CD14-positive monocyte (primary cell): ENCODE measurements at regions not wholly inside any gene's neighbourhood (a gene's known extent, or its start where the extent isn't known, plus 50 kb on each side); places are given as distances from the start of the nearest gene placed in this dataset.

Source experiments
- DNase-seq, 3 donors: peaks; one replicate each; pipeline ENCODE4 v3.0.0-alpha.2; 2011 to 2022
- H2AFZ ChIP-seq: 2 replicates; pipeline ENCODE4 v1.6.0; 2012; ENCODE audit warnings: mild to moderate bottlenecking, low read depth, low read length, inconsistent platforms; ENCODE audit not compliant: insufficient read depth, poor library complexity, severe bottlenecking
- H3K27ac ChIP-seq, 2 donors: 1 replicate in 1 of 2; 2 replicates in 1 of 2; pipeline ENCODE4 v1.5.1; 2012 to 2013; ENCODE audit warnings: low read length in 2 of 2, control low read depth in 1 of 2, inconsistent platforms in 1 of 2, low read depth in 1 of 2, mild to moderate bottlenecking in 1 of 2
- H3K27me3 ChIP-seq, 2 donors: one replicate each; pipeline versions ENCODE4 v1.6.0 to v1.6.1; 2011 to 2013; ENCODE audit warnings: low read length in 2 of 2; ENCODE audit not compliant: control insufficient read depth in 2 of 2, insufficient read depth in 2 of 2
- H3K36me3 ChIP-seq, 2 donors: replicated peaks in 1 of 2; 1 replicate in 1 of 2; 2 replicates in 1 of 2; pipeline versions ENCODE4 v1.5.1 to v1.6.1; 2012 to 2013; ENCODE audit warnings: low read length in 2 of 2, control low read depth in 1 of 2, inconsistent platforms in 1 of 2, mild to moderate bottlenecking in 1 of 2; ENCODE audit not compliant: insufficient read depth in 2 of 2, control insufficient read depth in 1 of 2
- H3K4me1 ChIP-seq, 2 donors: 1 replicate in 1 of 2; 2 replicates in 1 of 2; pipeline versions ENCODE4 v1.5.1 to v1.6.1; 2012 to 2013; ENCODE audit warnings: low read length in 2 of 2, control low read depth in 1 of 2, inconsistent platforms in 1 of 2, mild to moderate bottlenecking in 1 of 2, moderate library complexity in 1 of 2; ENCODE audit not compliant: insufficient read depth in 2 of 2, control insufficient read depth in 1 of 2
- H3K4me2 ChIP-seq: replicated peaks from 2 replicates; pipeline ENCODE3; 2012; ENCODE audit warnings: low read length, moderate library complexity, mild to moderate bottlenecking; ENCODE audit not compliant: poor library complexity, severe bottlenecking; ENCODE audit errors: extremely low read depth
- H3K4me3 ChIP-seq, 3 experiments: fragments of 200-600 bp in 1 of 3; sonication (generic) in 1 of 3; replicated peaks in 1 of 3; 1 replicate in 2 of 3; 2 replicates in 1 of 3; pipeline ENCODE4 v1.5.1; 2011 to 2013; ENCODE audit warnings: low read length in 3 of 3, mild to moderate bottlenecking in 3 of 3, control low read depth in 2 of 3, low read depth in 2 of 3, inconsistent platforms in 1 of 3, moderate library complexity in 1 of 3
- H3K79me2 ChIP-seq: 2 replicates; pipeline ENCODE4 v1.6.0; 2012; ENCODE audit warnings: mild to moderate bottlenecking, control low read depth, inconsistent platforms, low read length, moderate library complexity; ENCODE audit not compliant: insufficient read depth
- H3K9ac ChIP-seq: 2 replicates; pipeline ENCODE4 v1.6.0; 2017; ENCODE audit warnings: low read length, mild to moderate bottlenecking; ENCODE audit not compliant: insufficient read depth, poor library complexity, severe bottlenecking
- H3K9me3 ChIP-seq, 2 donors: replicated peaks in 1 of 2; 1 replicate in 1 of 2; 2 replicates in 1 of 2; pipeline versions ENCODE4 v1.5.1 to v1.6.1; 2012 to 2013; ENCODE audit warnings: low read length in 2 of 2, control low read depth in 1 of 2; ENCODE audit not compliant: control insufficient read depth in 1 of 2, insufficient read depth in 1 of 2
- H4K20me1 ChIP-seq: 2 replicates; pipeline ENCODE4 v1.6.0; 2012; ENCODE audit warnings: mild to moderate bottlenecking, low read length, control low read depth, moderate library complexity; ENCODE audit not compliant: insufficient read depth
- H3K27ac Mint-ChIP-seq, 7 donors: one replicate each; pipeline ENCODE4 v1.8.0; 2020; ENCODE audit warnings: mild to moderate bottlenecking in 7 of 7, mixed read lengths in 7 of 7, moderate library complexity in 6 of 7, inconsistent platforms in 2 of 7
- H3K27me3 Mint-ChIP-seq, 3 donors: one replicate each; pipeline ENCODE4 v1.8.0; 2021 to 2022; ENCODE audit warnings: low read depth in 3 of 3, mild to moderate bottlenecking in 3 of 3, mixed read lengths in 3 of 3, moderate library complexity in 3 of 3, inconsistent platforms in 1 of 3
- H3K36me3 Mint-ChIP-seq, 2 donors: one replicate each; pipeline ENCODE4 v1.8.0; 2020; ENCODE audit warnings: mixed read lengths in 2 of 2, inconsistent platforms in 1 of 2, mild to moderate bottlenecking in 1 of 2
- H3K4me1 Mint-ChIP-seq: one replicate; pipeline ENCODE4 v1.8.0; 2020; ENCODE audit warnings: mild to moderate bottlenecking, mixed read lengths
- H3K4me3 Mint-ChIP-seq, 2 donors: one replicate each; pipeline ENCODE4 v1.8.0; 2020; ENCODE audit warnings: mild to moderate bottlenecking in 2 of 2, mixed read lengths in 2 of 2, moderate library complexity in 1 of 2
- H3K9me3 Mint-ChIP-seq, 7 donors: one replicate each; pipeline ENCODE4 v1.8.0; 2020 to 2022; ENCODE audit warnings: mixed read lengths in 7 of 7, mild to moderate bottlenecking in 6 of 7, moderate library complexity in 6 of 7, inconsistent platforms in 2 of 7
- WGBS: methylation state at CpG from one replicate; pipeline ENCODE4 v1.1.5; 2013; ENCODE audit warnings: missing lambda C conversion rate; ENCODE audit not compliant: insufficient coverage; 5-methylcytosine and 5-hydroxymethylcytosine counted together
- intact Hi-C, 2 donors: fragments of 100-400 bp; cut with micrococcal nuclease; formaldehyde crosslinking; loops; one replicate each; pipeline versions ENCODE4 v1.15.0 to v1.15.1; 2023
- TF ChIP-seq, protein P1 (sequence below): fragments of 200-600 bp; IDR thresholded peaks from one replicate; pipeline ENCODE4 v1.8.0; 2022; ENCODE audit warnings: antibody characterized with exemption, mild to moderate bottlenecking

DNA sequence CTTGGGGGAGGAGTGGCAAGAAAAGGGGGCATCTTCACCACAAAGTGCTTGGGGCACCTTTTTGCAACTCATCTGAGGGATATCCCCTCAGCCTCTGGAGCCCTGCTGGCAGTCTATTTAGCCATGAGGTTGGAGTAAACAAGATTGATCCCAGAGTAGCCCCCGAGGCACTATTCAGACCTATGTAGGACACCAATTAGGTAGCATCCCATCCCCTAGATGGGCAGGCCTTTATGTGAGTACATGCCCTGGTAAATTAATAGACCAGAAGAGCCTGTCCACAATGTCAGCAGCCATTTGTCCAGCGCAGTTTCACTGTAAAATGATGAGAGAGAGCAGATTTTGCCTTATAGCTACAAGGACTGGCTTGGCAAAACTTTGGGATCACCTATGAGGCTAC is 221.4 kb downstream of the DRD1 start:
- H3K4me3 ChIP-seq, result no peak overlapping the region
- no peaks in the 10 kb centered on the region for H3K79me2 ChIP-seq
- no peak for DNase-seq
- no peak overlapping the region for H3K4me2 ChIP-seq
- no peaks in the 10 kb centered on the region for H4K20me1 ChIP-seq
- TF ChIP-seq, protein P1, sequence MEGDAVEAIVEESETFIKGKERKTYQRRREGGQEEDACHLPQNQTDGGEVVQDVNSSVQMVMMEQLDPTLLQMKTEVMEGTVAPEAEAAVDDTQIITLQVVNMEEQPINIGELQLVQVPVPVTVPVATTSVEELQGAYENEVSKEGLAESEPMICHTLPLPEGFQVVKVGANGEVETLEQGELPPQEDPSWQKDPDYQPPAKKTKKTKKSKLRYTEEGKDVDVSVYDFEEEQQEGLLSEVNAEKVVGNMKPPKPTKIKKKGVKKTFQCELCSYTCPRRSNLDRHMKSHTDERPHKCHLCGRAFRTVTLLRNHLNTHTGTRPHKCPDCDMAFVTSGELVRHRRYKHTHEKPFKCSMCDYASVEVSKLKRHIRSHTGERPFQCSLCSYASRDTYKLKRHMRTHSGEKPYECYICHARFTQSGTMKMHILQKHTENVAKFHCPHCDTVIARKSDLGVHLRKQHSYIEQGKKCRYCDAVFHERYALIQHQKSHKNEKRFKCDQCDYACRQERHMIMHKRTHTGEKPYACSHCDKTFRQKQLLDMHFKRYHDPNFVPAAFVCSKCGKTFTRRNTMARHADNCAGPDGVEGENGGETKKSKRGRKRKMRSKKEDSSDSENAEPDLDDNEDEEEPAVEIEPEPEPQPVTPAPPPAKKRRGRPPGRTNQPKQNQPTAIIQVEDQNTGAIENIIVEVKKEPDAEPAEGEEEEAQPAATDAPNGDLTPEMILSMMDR, result no peak
- H3K4me3 Mint-ChIP-seq, result no peak overlapping the region
- H3K27me3 Mint-ChIP-seq, result peaks cover 0 to 4% (median 2%) of the 10 kb centered on the region in 3 donors
- no peak overlapping the region for H3K27ac Mint-ChIP-seq
- no peaks in the 10 kb centered on the region for H3K27me3 ChIP-seq
- H3K9me3 ChIP-seq, result no peaks in the 10 kb centered on the region
- intact Hi-C loops, result no loop called here
- no peak overlapping the region for H3K27ac ChIP-seq
- no peaks in the 10 kb centered on the region for H3K4me1 ChIP-seq
- no peaks in the 10 kb centered on the region for H3K9me3 Mint-ChIP-seq
- 100% methylated on average over 2 of the region's 2 CpGs for WGBS
- H3K36me3 Mint-ChIP-seq, result no peaks in the 10 kb centered on the region
- no peaks in the 10 kb centered on the region for H3K4me1 Mint-ChIP-seq
- no peaks in the 10 kb centered on the region for H3K36me3 ChIP-seq
- no peak overlapping the region for H3K9ac ChIP-seq
- H2AFZ ChIP-seq, result no peak overlapping the region

DNA sequence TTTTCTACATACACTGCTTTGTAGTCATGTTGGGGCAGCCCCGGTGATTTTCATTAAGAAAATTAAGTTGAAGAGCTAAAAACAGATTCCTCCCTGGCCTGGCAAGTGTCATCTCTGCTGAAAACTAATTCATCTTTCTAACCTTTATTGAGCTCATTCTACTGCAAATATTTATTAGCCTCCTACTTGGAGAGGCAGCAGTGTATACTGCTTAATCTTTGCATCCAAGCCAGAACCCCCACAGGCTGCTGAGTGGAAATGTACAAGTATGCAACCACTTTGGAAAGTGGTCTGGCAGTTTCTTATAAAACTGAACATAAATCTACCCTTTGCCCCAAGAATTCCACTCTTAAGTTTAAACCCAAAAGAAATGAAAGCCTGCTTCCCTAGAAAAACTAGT is 223.4 kb downstream of the DRD1 start:
- Mint-ChIP-seq H3K4me1 (no peaks in the 10 kb centered on the region), H3K27ac (no peak overlapping the region), H3K36me3 (no peaks in the 10 kb centered on the region), H3K9me3 (no peaks in the 10 kb centered on the region), H3K4me3 (no peak overlapping the region), H3K27me3 (peaks cover 0 to 4% (median 2%) of the 10 kb centered on the region in 3 donors)
- no peaks in the 10 kb centered on the region for H3K36me3 ChIP-seq
- H3K79me2 ChIP-seq, result no peaks in the 10 kb centered on the region
- no peak overlapping the region for H3K4me3 ChIP-seq
- H3K4me1 ChIP-seq, result no peaks in the 10 kb centered on the region
- H3K9ac ChIP-seq, result no peak overlapping the region
- intact Hi-C loops, result no loop called here
- no peaks in the 10 kb centered on the region for H4K20me1 ChIP-seq
- TF ChIP-seq, protein P1, result no peak
- no peak for DNase-seq
- H3K9me3 ChIP-seq, result no peaks in the 10 kb centered on the region
- H2AFZ ChIP-seq, result no peak overlapping the region
- no peaks in the 10 kb centered on the region for H3K27me3 ChIP-seq
- H3K27ac ChIP-seq, result no peak overlapping the region
- no peak overlapping the region for H3K4me2 ChIP-seq
- no CpG with 5 or more reads among the region's 1 CpG for WGBS
